ENCODE measurements at regions not wholly inside any gene's neighbourhood (a gene's known extent, or its start where the extent isn't known, plus 50 kb on each side); places are given as distances from the start of the nearest gene placed in this dataset.

DNA sequence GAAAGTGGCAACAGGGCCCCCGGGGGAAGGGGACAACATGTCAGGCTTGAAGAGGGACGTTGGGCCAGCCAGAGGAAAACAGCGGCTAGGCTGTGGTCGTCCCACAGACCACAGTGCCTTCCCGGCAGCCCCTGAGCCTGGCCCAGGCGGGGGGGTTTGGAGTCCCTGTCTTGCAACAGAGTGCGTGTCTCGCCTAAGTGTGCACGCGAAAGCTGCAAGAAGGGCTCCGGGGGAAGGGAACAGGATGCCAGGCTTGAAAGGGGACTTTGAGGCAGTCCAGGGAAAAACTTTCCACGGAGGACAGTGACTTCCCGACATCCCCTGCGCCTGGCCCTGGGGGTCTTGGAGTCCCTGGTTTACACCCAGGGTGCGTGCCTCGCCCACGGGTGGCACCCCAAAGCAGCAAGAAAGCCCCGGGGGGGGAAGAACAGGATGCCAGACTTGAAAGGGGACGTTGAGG is 157.5 kb upstream of the ALG10B start:
- DNase-seq: no peak
- H3K9me3 ChIP-seq: peaks cover 0 to 3% (median 0%) of the 10 kb centered on the region in 4 donors
- no peak overlapping the region for H3K4me3 ChIP-seq
- H3K36me3 ChIP-seq: no peaks in the 10 kb centered on the region
- TF ChIP-seq, protein P1, sequence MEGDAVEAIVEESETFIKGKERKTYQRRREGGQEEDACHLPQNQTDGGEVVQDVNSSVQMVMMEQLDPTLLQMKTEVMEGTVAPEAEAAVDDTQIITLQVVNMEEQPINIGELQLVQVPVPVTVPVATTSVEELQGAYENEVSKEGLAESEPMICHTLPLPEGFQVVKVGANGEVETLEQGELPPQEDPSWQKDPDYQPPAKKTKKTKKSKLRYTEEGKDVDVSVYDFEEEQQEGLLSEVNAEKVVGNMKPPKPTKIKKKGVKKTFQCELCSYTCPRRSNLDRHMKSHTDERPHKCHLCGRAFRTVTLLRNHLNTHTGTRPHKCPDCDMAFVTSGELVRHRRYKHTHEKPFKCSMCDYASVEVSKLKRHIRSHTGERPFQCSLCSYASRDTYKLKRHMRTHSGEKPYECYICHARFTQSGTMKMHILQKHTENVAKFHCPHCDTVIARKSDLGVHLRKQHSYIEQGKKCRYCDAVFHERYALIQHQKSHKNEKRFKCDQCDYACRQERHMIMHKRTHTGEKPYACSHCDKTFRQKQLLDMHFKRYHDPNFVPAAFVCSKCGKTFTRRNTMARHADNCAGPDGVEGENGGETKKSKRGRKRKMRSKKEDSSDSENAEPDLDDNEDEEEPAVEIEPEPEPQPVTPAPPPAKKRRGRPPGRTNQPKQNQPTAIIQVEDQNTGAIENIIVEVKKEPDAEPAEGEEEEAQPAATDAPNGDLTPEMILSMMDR (IDR thresholded peaks at IDR 0.05): no peak
- TF ChIP-seq POLR2A (IDR thresholded peaks at IDR 0.05): no peak
- no peaks in the 10 kb centered on the region for H3K4me1 ChIP-seq
- no peak overlapping the region for H3K27ac ChIP-seq
- H3K27me3 ChIP-seq: no peaks in the 10 kb centered on the region

DNA sequence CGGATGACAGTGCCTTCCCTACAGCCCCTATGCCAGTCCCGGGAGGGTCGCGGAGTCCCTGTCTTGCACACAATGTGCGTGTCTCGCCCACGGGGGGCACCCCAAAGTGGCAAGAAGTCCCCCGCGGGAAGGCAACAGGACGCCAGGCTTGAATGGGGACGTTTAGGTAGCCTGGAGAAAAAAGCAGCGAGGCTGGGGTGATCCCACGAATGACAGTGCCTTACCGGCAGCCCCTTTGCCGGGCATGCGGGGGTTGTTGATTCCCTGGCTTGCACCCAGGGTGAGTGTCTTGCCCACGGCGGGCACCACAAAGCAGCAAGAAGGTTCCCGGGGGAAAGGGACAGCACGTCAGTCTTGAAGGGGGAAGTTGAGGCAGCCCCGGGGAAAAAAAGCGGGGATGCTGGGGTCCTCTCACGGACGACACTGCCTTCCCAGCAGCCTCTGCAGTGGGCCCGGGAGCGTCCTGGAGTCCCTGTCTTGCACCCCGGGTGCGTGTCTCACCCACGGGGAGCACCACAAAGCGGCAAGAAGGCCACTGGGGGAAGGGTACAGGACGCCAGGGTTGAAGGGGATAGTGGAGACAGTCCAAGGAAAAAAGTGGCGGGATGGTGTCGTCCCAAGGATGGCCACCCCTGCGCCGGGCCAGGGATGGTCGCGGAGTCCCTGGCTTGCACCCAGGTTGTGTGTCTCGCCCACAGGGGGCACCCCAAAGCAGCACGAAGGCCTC is 156.8 kb upstream of the ALG10B start:
- Histone ChIP-seq H3K4me1 (no peaks in the 10 kb centered on the region), H3K9me3 (peaks cover 0 to 3% (median 0%) of the 10 kb centered on the region in 4 donors), H3K27me3 (no peaks in the 10 kb centered on the region), H3K27ac (no peak overlapping the region), H3K36me3 (no peaks in the 10 kb centered on the region), H3K4me3 (no peak overlapping the region)
- no peak for TF ChIP-seq POLR2A (IDR thresholded peaks at IDR 0.05)
- TF ChIP-seq, protein P1 (IDR thresholded peaks at IDR 0.05): no peak
- peak in 1 of 3 donors; percentile 47 for DNase-seq

DNA sequence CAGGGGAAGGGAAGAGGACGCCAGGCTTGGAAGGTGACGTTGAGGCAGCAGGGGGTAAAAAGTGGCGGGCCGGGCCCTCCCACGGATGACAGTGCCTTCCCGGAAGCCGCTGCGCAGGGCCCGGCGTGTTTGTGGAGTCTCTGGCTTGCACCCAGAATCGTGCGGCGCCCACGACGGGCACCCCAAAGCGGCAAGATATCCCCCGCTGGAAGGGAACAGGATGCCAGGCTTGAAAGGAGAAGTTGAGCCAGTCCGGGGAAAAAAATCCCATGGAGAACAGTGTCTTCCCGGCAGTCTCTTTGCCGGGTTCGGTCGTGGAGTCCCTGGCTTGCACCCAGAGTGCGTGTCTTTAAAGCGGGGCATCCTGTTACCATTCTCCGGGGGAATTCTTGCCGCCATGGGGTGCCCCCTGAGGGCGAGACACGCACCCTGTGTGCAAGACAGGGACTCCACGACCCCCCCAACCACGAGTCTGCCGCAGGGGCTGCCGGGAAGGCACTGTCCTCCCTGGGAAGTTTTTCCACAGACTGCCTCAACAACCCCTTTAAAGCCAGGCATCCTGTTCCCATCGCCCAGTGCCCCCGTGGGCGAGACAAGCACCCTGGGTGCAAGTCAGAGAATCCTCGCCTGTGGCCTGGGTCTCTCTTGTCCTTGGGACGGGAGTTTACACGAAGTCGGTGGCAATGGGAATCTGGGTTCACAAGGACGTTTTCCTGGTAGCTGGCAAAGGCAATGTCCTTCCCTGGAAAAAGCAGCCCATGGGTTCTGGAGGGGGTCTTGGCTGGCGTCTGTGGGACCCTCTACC is 156.1 kb upstream of the ALG10B start:
- H3K9me3 ChIP-seq: peaks cover 0 to 3% (median 0%) of the 10 kb centered on the region in 4 donors
- TF ChIP-seq POLR2A (IDR thresholded peaks at IDR 0.05): no peak
- TF ChIP-seq, protein P1 (IDR thresholded peaks at IDR 0.05): no peak

DNA sequence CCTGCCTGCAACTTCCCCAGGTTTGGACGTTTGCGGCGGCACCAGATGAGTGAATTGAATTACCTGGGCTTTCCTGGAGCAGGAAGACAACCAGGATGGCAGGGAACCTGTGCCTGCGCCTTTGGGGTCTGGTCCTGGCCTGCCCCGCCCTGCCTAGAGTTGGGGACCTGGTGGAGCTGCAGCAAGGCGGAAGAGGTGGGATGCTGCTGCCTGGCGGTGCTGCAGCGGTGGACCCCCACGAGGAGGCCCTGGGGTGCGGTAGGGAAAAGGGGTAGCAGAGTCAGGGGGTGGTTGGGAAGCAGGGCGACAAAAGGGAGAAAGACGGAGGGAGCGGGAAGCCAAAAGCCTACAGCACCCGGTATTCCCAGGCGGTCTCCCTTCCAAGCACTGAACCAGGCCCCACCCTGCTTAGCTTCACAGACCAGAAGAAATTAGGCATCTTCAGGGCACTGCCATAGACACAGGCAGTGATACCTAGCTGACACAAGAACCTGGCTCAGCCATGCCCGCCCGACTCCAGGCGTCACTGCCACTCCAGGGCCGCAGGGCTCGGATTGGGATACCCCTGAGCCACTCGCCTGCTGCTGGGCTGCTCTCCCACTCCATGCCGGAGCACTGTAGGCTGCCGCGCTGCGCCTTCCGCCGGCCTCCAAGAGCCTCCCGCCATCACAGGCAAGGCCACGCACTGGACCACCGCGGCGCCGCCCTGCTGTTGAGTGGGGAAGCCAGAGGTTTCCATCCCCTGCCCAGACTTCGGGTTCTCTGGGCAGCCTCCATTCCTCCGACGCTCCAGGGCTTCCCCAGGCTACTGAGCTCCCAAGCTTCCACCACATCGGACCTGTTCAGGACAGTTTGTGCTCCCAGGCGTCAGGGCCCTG is 155.2 kb upstream of the ALG10B start:
- Histone ChIP-seq H3K9me3 (peaks cover 0 to 3% (median 0%) of the 10 kb centered on the region in 4 donors), H3K4me1 (no peaks in the 10 kb centered on the region), H3K36me3 (no peaks in the 10 kb centered on the region), H3K4me3 (no peak overlapping the region), H3K27ac (no peak overlapping the region), H3K27me3 (no peaks in the 10 kb centered on the region)
- no peak for DNase-seq
- TF ChIP-seq, protein P1 (IDR thresholded peaks at IDR 0.05): no peak
- no peak for TF ChIP-seq POLR2A (IDR thresholded peaks at IDR 0.05)

More for the DNA sequence above, 156.1 kb upstream of the ALG10B start:
- Histone ChIP-seq H3K36me3 (no peaks in the 10 kb centered on the region), H3K4me1 (no peaks in the 10 kb centered on the region), H3K27ac (no peak overlapping the region), H3K27me3 (no peaks in the 10 kb centered on the region), H3K4me3 (no peak overlapping the region)
- DNase-seq: no peak

DNA sequence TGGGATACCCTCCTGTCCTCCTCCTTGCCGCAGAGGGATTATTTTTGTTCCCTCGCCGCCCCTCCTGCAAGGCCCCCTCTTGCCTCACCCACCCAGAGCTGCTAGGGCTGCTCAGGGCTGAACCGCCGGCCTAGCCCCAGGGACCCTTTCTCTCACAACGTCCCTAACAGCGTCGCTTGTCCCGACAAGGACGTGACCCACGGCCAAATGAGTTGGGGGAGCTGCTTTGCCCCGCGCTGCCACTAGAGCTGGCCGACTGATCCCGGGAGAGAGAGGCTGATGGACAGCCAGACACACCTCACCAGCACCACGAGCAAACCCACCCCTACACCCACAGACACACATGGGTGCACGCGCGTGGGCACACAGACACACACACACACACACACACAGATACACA is 154.6 kb upstream of the ALG10B start:
- no peaks in the 10 kb centered on the region for H3K4me1 ChIP-seq
- TF ChIP-seq, protein P1 (IDR thresholded peaks at IDR 0.05): no peak
- no peak for TF ChIP-seq POLR2A (IDR thresholded peaks at IDR 0.05)
- H3K27me3 ChIP-seq: no peaks in the 10 kb centered on the region
- H3K9me3 ChIP-seq: peaks cover 0 to 3% (median 0%) of the 10 kb centered on the region in 4 donors
- no peak overlapping the region for H3K4me3 ChIP-seq
- H3K27ac ChIP-seq: no peak overlapping the region
- H3K36me3 ChIP-seq: no peaks in the 10 kb centered on the region
- no peak for DNase-seq

Measured in Peyer's patch (tissue), 4 donors.